ENCODE measurements at regions not wholly inside any gene's neighbourhood (a gene's known extent, or its start where the extent isn't known, plus 50 kb on each side); places are given as distances from the start of the nearest gene placed in this dataset.

DNA sequence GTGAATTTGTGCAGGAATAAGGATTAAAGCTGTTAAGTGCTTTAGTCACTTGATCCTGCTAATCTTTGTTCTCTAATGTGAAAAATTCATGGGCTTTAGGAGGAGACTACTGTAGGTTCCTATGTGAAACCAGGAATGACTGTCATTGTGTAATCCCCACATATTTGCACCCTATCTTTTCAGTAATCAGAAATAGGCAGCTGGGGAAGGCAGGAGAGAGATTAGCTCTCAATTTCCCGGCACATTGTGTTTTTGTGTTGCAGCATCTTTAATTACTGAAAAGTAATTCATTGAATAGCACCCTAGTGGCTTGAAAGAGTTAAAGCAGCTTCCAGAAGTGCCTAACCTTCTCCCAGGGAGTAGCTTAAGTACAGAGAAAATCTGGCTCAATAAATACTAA lies 282.9 kb downstream of the OLFM4 start:
- no peak for DNase-seq (ENCODE audit: low read depth)
- TF ChIP-seq, protein P1, sequence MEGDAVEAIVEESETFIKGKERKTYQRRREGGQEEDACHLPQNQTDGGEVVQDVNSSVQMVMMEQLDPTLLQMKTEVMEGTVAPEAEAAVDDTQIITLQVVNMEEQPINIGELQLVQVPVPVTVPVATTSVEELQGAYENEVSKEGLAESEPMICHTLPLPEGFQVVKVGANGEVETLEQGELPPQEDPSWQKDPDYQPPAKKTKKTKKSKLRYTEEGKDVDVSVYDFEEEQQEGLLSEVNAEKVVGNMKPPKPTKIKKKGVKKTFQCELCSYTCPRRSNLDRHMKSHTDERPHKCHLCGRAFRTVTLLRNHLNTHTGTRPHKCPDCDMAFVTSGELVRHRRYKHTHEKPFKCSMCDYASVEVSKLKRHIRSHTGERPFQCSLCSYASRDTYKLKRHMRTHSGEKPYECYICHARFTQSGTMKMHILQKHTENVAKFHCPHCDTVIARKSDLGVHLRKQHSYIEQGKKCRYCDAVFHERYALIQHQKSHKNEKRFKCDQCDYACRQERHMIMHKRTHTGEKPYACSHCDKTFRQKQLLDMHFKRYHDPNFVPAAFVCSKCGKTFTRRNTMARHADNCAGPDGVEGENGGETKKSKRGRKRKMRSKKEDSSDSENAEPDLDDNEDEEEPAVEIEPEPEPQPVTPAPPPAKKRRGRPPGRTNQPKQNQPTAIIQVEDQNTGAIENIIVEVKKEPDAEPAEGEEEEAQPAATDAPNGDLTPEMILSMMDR (IDR thresholded peaks at IDR 0.05; ENCODE audit: insufficient read depth, low read depth, low read length), result no peak
- no peak overlapping the region for H3K4me3 ChIP-seq (ENCODE audit: low read depth, low read length)

DNA sequence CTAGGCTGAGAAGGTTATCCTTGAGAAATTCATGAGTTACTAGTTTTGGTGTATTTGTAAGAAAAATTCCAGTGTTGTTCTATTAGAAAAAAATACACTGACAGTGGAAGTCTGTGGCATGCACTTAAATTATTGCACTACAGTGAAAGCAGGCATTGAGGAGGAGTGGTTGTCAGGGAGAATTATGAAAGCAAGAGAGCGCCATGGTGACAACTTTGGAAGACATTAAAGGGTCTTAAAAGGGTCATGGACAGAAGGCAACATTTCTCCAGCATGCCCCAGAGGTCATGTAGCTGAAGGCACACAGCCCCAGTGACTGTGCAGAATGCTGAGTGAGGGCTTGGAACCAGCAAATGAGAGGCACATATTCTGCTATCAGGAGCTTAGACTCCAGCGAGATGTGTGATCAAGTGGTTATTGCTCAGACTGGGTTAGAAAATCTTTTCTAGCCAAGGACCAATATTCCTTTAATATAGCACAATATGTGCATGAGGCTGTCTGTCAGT lies 292.7 kb downstream of the OLFM4 start:
- TF ChIP-seq, protein P1 (IDR thresholded peaks at IDR 0.05; ENCODE audit: insufficient read depth, low read depth, low read length), result no peak
- H3K4me3 ChIP-seq (ENCODE audit: low read depth, low read length), result no peak overlapping the region
- no peak for DNase-seq (ENCODE audit: low read depth)

DNA sequence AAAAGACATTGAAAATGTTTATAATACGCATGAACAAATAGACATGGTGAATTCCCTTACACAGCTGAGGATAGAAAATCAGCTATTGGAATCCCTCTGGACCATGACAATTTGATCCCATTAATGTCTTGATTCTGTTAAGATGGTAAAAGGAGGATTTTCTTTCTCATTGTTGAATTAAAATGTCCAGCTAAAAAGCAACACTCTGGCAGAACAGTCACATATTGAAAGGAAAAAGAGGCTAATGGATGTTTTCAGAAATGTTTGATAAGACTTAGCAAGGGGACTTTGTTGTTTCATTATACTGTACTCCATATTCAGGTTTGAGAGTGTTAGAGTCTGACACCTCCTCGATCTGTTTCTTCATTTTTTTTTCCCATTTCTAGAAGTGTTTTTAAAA lies 296.0 kb downstream of the OLFM4 start:
- no peak for DNase-seq (ENCODE audit: low read depth)
- TF ChIP-seq, protein P1 (IDR thresholded peaks at IDR 0.05; ENCODE audit: insufficient read depth, low read depth, low read length), result no peak
- no peak overlapping the region for H3K4me3 ChIP-seq (ENCODE audit: low read depth, low read length)

DNA sequence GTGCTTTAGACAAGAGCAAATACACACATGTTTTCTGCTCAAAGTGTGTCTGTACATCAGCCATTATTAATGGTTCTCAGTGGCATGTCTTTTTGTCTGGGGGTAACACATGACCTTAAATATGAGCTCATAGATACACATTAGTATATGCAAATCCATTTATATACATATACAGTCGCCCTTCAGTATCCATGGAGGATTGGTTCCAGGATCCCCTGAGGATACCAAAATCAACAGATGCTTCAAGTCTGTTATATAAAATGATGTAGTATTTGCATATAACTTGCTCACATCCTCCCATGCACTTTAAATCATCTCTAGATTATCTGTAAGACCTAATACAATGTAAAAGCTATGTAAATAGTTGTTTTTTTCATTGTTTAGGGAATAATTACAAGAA lies 298.1 kb downstream of the OLFM4 start:
- TF ChIP-seq, protein P1 (IDR thresholded peaks at IDR 0.05; ENCODE audit: insufficient read depth, low read depth, low read length), result no peak
- no peak for DNase-seq (ENCODE audit: low read depth)
- H3K4me3 ChIP-seq (ENCODE audit: low read depth, low read length), result no peak overlapping the region

DNA sequence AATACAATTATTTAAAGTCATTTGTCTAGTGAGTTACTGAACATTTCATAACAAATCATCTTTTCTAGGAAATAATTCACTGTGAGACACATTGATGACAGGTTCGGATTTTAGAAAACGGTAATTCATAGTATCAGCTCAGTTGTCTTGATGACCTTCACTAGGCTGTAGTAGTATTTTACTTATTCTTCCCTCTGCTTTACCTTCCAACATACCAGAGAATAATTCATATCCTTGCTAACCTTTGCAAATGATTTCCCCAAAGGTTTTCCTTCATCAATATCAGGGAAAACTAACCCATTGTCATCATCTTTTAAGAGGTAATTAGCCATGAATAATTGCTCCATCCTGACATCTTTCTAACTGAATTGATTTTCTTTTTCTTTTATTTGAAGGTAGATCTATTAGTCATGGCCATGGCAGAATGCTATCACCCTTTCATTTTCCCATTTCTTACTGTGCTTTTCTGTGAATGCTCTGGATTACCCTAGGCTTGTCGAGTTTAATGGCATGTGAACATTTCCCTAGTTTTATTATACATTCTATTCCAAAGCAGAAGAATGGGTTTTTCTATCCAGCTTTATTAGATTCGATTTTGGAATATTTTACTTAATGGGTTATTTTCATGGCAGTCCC lies 299.2 kb downstream of the OLFM4 start:
- H3K4me3 ChIP-seq (ENCODE audit: low read depth, low read length), result no peak overlapping the region
- TF ChIP-seq, protein P1 (IDR thresholded peaks at IDR 0.05; ENCODE audit: insufficient read depth, low read depth, low read length), result no peak
- DNase-seq (ENCODE audit: low read depth), result no peak

DNA sequence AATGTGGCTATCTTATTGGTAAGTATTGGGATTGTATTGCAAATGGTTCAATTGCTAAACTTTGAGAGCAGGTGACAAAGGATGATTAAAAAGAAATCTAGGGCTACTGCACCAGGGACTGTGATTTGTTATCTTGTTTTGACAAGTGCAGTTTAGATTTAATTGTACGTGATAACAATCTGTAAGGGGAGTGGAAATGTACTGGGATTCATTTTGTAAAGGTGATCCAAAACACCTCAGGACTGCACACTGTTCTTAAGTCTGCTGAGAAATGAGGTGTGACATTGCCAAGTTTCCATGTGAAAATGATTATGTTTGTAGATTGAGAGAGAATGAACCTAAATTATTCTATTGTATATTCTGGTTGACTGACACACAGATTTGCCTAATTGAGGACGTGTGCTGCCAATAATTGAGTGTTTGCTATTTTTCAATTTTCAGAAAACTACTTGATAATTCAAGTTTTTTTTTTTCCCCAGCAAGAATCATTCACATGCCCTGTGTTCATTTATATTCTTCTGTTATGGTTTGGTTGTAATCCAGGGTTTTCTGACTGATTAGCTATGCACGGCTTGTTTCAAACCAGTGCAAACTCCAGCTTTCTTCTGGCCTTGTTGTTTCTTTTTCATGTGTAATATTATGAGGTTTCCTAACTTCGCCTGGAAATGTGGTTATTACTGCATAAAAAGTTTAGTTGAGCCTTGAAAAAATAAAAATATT lies 308.0 kb downstream of the OLFM4 start:
- H3K4me3 ChIP-seq (ENCODE audit: low read depth, low read length), result no peak overlapping the region
- TF ChIP-seq, protein P1 (IDR thresholded peaks at IDR 0.05; ENCODE audit: insufficient read depth, low read depth, low read length), result no peak
- no peak for DNase-seq (ENCODE audit: low read depth)
